ENCODE measurements at regions not wholly inside any gene's neighbourhood (a gene's known extent, or its start where the extent isn't known, plus 50 kb on each side); places are given as distances from the start of the nearest gene placed in this dataset.

DNA sequence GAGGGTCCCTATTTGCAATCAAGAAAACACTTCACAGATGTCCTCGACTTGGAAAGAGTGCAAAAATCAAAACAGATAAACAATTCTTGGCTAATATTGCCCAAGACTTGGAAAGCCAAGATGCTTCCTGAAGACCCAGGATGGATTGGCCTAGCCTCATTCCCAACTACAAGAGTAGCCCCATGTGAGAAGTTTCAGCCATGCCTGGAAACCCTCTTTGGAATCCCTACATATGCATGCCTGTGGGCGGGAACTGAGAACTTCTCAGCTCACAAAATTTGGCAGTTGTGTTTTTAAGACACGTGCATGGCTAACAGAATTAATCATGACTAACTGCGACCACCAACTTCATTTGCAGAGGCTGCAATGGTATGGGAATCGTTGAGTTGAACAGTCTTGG is 283.2 kb upstream of the TBX3 start:
- Mint-ChIP-seq H3K4me1 (ENCODE audit: low read depth) (no peaks in the 10 kb centered on the region), H3K4me3 (no peak overlapping the region), H3K36me3 (ENCODE audit: low read depth) (no peaks in the 10 kb centered on the region), H3K27ac (no peak overlapping the region), H3K9me3 (ENCODE audit: insufficient read depth) (no peaks in the 10 kb centered on the region), H3K27me3 (ENCODE audit: low read depth) (no peaks in the 10 kb centered on the region)
- ATAC-seq (no peak), DNase-seq (no peak)
- ChIA-PET CTCF (no interaction called here), POLR2A (no interaction called here)

DNA sequence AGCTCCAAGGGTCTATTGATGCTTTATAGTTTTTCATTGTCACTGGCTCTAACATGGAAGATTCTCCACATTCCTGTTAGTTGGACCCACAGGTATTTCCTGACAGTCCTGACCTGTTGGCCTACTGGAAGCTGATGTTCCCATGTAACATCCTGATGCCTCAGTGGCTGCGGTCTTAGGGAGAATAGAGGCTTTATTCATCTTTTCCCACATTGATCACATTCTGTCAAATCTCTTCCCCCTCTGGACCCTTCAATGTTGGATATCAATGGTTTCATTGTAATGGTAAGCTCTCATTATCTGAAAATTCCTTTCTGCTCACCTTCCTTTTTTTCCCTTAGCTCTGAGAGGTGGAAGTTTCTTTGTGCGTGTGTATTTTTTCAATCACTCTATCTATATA is 280.9 kb upstream of the TBX3 start:
- no peaks in the 10 kb centered on the region for H3K9me3 Mint-ChIP-seq (ENCODE audit: insufficient read depth)
- no peaks in the 10 kb centered on the region for H3K36me3 Mint-ChIP-seq (ENCODE audit: low read depth)
- no peaks in the 10 kb centered on the region for H3K27me3 Mint-ChIP-seq (ENCODE audit: low read depth)
- POLR2A ChIA-PET = no interaction called here
- H3K4me3 Mint-ChIP-seq = no peak overlapping the region
- ATAC-seq (no peak), DNase-seq (no peak)
- CTCF ChIA-PET = no interaction called here
- no peak overlapping the region for H3K27ac Mint-ChIP-seq
- no peaks in the 10 kb centered on the region for H3K4me1 Mint-ChIP-seq (ENCODE audit: low read depth)

DNA sequence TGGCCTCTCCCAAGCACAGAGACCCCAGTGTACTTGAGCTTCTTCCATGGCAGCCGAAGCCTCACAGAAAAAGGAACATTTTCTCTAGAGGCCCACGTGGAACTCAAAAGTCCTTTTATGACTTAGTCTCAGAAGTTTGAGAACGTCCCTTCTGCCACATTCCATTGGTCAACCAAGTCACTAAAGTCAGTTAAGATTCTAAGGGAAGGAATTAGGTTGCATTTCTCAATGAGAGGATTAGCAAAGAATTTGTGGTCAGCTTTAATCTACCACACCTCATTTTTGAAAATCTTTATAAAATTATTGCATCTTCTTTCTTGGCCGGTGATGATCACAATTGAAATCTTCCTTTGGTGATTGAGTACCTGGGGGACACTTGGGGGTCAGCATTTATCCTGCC is 279.9 kb upstream of the TBX3 start:
- H3K9me3 Mint-ChIP-seq (ENCODE audit: insufficient read depth) = no peaks in the 10 kb centered on the region
- no peaks in the 10 kb centered on the region for H3K4me1 Mint-ChIP-seq (ENCODE audit: low read depth)

DNA sequence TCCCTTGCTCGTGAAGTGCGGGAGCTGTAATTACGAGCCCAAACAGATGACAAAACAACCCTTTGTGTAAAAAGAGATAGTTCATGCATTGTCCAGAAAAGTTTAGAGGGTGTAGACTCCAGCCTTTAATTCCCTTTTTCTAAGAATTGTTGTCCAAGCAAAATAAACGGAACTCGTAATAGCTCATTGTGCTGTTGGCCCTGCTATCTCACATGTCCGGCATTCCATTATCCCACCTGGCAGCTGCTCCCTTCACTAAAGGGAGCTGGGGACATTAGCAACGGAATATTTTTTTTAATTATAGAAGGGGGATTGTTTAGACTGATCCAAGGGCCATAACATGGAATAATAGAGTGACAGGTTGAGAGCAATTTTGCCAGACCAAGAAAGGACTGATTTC is 277.5 kb upstream of the TBX3 start:
- Mint-ChIP-seq H3K4me1 (ENCODE audit: low read depth) (no peaks in the 10 kb centered on the region), H3K36me3 (ENCODE audit: low read depth) (no peaks in the 10 kb centered on the region), H3K27me3 (ENCODE audit: low read depth) (no peaks in the 10 kb centered on the region), H3K27ac (no peak overlapping the region), H3K4me3 (no peak overlapping the region), H3K9me3 (ENCODE audit: insufficient read depth) (no peaks in the 10 kb centered on the region)
- ChIA-PET CTCF (no interaction called here), POLR2A (no interaction called here)
- DNase-seq (no peak), ATAC-seq (no peak)

More for the DNA sequence above, 279.9 kb upstream of the TBX3 start:
- CTCF ChIA-PET = no interaction called here
- Mint-ChIP-seq H3K27me3 (ENCODE audit: low read depth) (no peaks in the 10 kb centered on the region), H3K27ac (no peak overlapping the region), H3K36me3 (ENCODE audit: low read depth) (no peaks in the 10 kb centered on the region), H3K4me3 (no peak overlapping the region)
- DNase-seq (no peak), ATAC-seq (no peak)
- POLR2A ChIA-PET = no interaction called here

DNA sequence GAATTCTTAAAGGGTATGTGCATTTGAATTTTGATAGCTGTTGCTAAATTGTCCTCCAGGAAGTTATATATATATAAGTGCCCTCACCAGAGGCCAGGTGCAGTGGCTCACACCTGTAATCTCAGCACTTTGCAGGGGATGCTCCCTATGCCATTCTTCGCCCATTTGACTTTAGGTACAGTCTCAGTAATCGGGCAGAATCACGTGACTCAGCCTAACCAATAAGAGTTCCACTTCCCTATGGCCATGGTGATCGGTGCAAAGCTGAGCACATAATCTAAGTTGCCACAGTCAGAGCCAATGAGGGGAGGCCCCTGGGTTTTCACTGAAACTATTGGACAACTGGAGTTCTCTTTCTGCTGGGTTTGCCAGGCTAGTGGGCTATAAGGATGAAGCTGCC is 274.6 kb upstream of the TBX3 start:
- Mint-ChIP-seq H3K4me3 (no peak overlapping the region), H3K36me3 (ENCODE audit: low read depth) (no peaks in the 10 kb centered on the region), H3K27me3 (ENCODE audit: low read depth) (no peaks in the 10 kb centered on the region), H3K9me3 (ENCODE audit: insufficient read depth) (no peaks in the 10 kb centered on the region), H3K27ac (no peak overlapping the region), H3K4me1 (ENCODE audit: low read depth) (no peaks in the 10 kb centered on the region)
- CTCF ChIA-PET = no interaction called here
- ATAC-seq = no peak
- DNase-seq = no peak
- POLR2A ChIA-PET = no interaction called here

DNA sequence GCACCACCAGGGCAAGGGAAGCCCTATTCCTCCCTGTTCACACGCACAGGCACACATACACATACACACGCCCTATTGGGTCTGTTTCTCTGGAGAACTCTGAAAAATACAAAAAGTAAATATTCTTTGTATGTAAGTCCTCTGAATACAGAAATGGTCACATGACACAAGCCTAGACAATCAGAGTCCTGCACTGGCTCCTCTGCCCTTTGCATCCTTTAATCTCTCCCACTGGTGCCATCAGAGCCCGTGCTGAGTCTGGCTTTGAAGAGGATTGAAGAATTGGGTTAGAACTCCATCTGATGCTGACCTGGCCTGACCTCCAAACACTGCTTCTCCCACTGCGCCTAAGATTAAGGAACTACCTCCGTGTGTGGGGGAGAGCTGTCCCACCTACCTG is 273.2 kb upstream of the TBX3 start:
- POLR2A ChIA-PET = no interaction called here
- no peak overlapping the region for H3K27ac Mint-ChIP-seq
- no peaks in the 10 kb centered on the region for H3K36me3 Mint-ChIP-seq (ENCODE audit: low read depth)
- DNase-seq (no peak), ATAC-seq (no peak)
- no peaks in the 10 kb centered on the region for H3K27me3 Mint-ChIP-seq (ENCODE audit: low read depth)
- H3K4me1 Mint-ChIP-seq (ENCODE audit: low read depth) = no peaks in the 10 kb centered on the region
- H3K9me3 Mint-ChIP-seq (ENCODE audit: insufficient read depth) = no peaks in the 10 kb centered on the region
- no peak overlapping the region for H3K4me3 Mint-ChIP-seq
- CTCF ChIA-PET = no interaction called here

DNA sequence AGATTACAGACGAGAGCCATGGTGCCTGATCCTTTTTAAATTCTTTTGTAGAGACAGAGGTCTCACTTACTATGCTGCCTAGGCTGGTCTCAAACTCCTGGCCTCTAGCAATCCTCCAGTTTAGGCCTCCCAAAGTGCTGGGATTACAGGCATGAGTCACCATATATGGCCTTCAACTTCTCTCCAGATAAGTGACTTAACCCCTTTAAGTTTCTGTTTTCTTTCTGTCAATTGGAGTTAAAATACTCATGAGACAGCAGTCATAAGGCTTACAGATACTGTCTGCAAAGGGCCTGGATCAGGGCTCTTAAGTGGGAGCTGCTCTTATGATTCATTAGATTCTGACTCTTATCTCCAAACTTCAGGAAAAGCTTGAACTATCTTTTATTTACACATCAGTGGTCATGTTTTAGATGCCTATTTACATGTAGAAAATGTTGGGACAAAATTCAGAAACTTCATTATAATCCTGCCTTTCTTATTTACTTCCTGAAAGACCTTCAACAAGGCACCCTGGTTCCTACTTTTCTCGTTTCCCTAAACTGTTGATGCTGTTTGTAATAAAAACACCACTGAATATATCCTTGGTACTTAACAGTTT is 271.5 kb upstream of the TBX3 start:
- POLR2A ChIA-PET = no interaction called here
- H3K4me3 Mint-ChIP-seq = no peak overlapping the region

DNA sequence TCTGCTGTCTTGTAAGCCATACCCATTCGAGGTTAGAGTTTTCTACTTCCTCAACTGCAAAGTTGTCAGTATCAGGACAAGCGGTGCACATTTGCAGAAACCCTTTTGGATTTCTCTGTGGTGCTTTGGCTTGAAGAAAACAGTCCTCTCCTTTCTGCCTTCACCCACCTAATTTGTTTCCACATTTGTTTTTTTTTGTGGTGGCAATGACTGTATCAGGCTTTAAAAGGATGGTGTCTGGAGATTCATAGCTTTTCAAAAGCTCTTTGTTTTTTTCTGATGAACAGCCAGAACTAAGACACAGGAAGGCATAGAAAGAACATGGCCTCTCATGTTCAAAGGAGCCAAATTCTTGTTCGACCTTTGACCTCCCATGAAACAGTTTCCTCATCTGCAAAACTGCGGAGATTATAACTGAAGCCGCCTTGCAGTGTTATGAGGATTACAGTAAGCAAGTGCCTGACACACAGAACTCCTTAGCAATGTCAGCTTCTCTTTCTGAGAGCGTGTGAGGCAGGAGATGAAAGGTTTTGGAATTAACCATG is 270.6 kb upstream of the TBX3 start:
- CTCF ChIA-PET = no interaction called here
- H3K27ac Mint-ChIP-seq = no peak overlapping the region
- no peaks in the 10 kb centered on the region for H3K27me3 Mint-ChIP-seq (ENCODE audit: low read depth)
- no peaks in the 10 kb centered on the region for H3K4me1 Mint-ChIP-seq (ENCODE audit: low read depth)
- no peaks in the 10 kb centered on the region for H3K36me3 Mint-ChIP-seq (ENCODE audit: low read depth)
- H3K4me3 Mint-ChIP-seq = no peak overlapping the region
- ATAC-seq (no peak), DNase-seq (no peak)
- POLR2A ChIA-PET = no interaction called here
- no peaks in the 10 kb centered on the region for H3K9me3 Mint-ChIP-seq (ENCODE audit: insufficient read depth)

More for the DNA sequence above, 271.5 kb upstream of the TBX3 start:
- Mint-ChIP-seq H3K36me3 (ENCODE audit: low read depth) (no peaks in the 10 kb centered on the region), H3K27me3 (ENCODE audit: low read depth) (no peaks in the 10 kb centered on the region), H3K27ac (no peak overlapping the region), H3K4me1 (ENCODE audit: low read depth) (no peaks in the 10 kb centered on the region), H3K9me3 (ENCODE audit: insufficient read depth) (no peaks in the 10 kb centered on the region)
- DNase-seq (no peak), ATAC-seq (no peak)
- CTCF ChIA-PET = no interaction called here

DNA sequence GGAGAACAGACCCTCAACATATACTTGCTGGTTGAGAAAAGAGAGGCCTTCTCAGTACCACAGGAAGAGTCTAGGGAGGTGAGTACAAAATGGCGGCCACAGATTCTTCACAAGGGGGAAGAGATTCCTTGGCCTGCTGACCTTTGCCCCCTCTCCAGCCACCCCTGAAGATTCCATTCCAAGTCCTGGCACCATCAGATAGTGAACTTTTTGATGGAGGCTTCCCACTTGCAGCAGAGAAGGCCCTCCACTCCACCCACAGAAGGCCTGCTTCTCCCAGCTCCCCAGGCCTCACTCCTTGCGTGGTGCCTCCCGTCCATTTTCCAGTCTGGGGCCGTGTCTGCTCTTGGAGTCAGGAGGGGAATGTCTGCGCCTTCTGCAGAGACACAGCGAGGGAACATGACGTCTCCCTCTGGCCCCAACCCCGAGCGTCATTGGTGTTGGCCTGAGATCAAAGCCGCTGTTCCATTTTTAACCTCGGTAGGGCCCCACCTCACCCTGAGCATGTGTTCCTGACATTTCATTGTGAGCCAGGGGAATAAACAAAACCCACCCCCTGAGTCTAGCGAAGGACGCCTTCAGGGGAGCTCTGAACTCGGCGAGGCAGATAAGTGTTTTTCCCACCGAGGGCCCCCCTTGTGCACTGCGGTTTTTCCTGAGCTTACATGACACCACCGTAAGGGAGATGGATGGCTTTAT is 268.7 kb upstream of the TBX3 start:
- ATAC-seq (no peak), DNase-seq (no peak)
- Mint-ChIP-seq H3K27ac (no peak overlapping the region), H3K36me3 (ENCODE audit: low read depth) (no peaks in the 10 kb centered on the region), H3K4me1 (ENCODE audit: low read depth) (no peaks in the 10 kb centered on the region), H3K4me3 (no peak overlapping the region), H3K27me3 (ENCODE audit: low read depth) (no peaks in the 10 kb centered on the region), H3K9me3 (ENCODE audit: insufficient read depth) (peaks cover 3% of the 10 kb centered on the region)
- ChIA-PET CTCF (no interaction called here), POLR2A (no interaction called here)

DNA sequence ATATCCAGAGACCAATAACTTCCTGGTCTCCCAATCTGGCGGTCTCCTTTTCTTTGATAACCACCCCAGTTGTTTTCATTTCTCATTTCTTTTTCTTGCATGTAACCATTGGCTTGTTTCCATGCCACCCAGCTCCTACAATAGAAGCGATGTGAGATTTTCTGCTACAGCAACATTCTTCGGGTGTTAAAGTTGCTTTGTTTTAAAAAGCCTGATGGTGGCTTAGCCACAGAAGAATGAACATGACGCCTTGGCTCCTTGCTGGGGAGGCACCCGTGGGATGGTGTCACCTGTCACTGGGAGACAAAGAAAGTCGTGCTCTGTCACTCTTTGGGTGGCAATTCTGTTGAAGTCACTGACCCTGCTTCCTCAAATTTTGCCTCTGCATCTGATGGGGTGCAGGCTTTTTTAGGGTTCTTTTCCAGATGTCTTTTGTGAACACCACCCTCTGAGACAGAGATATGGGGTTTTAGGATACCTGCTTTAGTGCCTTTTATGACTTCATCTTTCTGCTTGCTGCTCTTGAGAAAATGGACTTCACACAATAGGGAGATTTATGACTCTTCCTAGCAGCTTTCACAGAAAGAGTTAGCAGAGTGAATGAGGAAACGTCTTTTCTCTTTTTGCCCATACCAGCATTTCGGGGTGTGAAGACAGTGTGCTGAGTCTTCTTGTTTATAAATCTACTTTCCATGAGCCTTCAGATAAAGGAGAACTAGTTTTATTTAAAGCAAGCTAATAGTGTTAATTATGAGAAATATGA is 265.3 kb upstream of the TBX3 start:
- H3K36me3 Mint-ChIP-seq (ENCODE audit: low read depth) = no peaks in the 10 kb centered on the region
- POLR2A ChIA-PET = no interaction called here
- no peak overlapping the region for H3K4me3 Mint-ChIP-seq
- no peaks in the 10 kb centered on the region for H3K27me3 Mint-ChIP-seq (ENCODE audit: low read depth)
- ATAC-seq = no peak
- no peaks in the 10 kb centered on the region for H3K4me1 Mint-ChIP-seq (ENCODE audit: low read depth)
- CTCF ChIA-PET = no interaction called here
- no peak overlapping the region for H3K27ac Mint-ChIP-seq
- peaks cover 3% of the 10 kb centered on the region for H3K9me3 Mint-ChIP-seq (ENCODE audit: insufficient read depth)
- DNase-seq = no peak

DNA sequence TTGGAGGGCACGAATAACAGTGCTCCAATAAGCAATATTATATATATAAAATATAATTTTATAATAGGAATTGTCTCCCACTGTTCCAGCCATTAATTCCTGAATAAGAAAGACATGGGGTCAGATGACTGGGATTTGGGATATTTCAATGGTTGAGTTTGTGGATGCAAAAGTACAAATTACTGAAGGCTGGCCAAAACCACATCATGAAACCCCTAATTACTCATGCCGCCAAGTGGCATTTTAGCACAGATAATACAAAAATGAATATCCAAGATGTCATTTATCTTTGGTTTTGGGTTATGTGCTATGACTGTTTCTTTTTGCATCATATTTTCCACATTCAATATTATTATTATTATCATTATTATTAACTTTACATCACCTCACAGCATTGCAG is 261.4 kb upstream of the TBX3 start:
- Mint-ChIP-seq H3K9me3 (ENCODE audit: insufficient read depth) (peaks cover 3% of the 10 kb centered on the region), H3K27ac (no peak overlapping the region), H3K36me3 (ENCODE audit: low read depth) (no peaks in the 10 kb centered on the region), H3K4me1 (ENCODE audit: low read depth) (no peaks in the 10 kb centered on the region), H3K4me3 (no peak overlapping the region), H3K27me3 (ENCODE audit: low read depth) (no peaks in the 10 kb centered on the region)
- ATAC-seq (no peak), DNase-seq (no peak)
- CTCF ChIA-PET = no interaction called here
- POLR2A ChIA-PET = no interaction called here

DNA sequence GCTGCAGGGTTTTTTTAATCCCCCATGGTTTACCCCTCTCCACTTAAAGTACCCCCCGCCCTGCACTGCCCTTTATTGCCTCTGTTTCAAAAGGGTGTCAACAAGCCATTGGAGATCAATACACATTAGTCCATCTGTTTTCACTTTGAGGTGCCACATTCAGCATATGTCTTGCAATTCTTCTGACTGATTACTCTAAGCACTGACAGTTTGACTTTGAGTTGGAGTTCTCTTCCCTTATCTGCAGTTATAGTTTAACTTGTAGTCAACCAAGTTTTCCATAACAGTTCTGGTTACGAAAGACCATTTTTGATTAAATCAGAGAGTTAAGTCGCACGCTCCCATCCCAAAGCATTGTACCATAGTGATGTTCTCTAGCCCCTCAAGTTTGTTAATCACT is 260.8 kb upstream of the TBX3 start:
- POLR2A ChIA-PET = no interaction called here
- CTCF ChIA-PET = no interaction called here
- H3K4me3 Mint-ChIP-seq = no peak overlapping the region
- no peak overlapping the region for H3K27ac Mint-ChIP-seq
- H3K36me3 Mint-ChIP-seq (ENCODE audit: low read depth) = no peaks in the 10 kb centered on the region
- H3K9me3 Mint-ChIP-seq (ENCODE audit: insufficient read depth) = peaks cover 3% of the 10 kb centered on the region
- DNase-seq (no peak), ATAC-seq (no peak)
- H3K4me1 Mint-ChIP-seq (ENCODE audit: low read depth) = no peaks in the 10 kb centered on the region
- no peaks in the 10 kb centered on the region for H3K27me3 Mint-ChIP-seq (ENCODE audit: low read depth)
